Fibroblast of skin of scalp (primary cell): ENCODE measurements at regions not wholly inside any gene's neighbourhood (a gene's known extent, or its start where the extent isn't known, plus 50 kb on each side); places are given as distances from the start of the nearest gene placed in this dataset.
"Not testable (repeated sequence)": the region's sequence is repeated elsewhere in the genome, so short reads cannot be mapped to it uniquely, and the experiment has no call there.

Experiments used
- DNase-seq: peaks from one replicate; pipeline ENCODE4 v3.0.0-alpha.2; 2013

- DNase-seq = no peak
Observed at GRCh38 chr17:52532373-52532772, 373.9 kb upstream of the CA10 start.

- DNase-seq = no peak
Observed at GRCh38 chr17:52524096-52524637, 365.7 kb upstream of the CA10 start.

GRCh38 chr17:52517176-52517575 lies 358.7 kb upstream of the CA10 start:
- no peak for DNase-seq

- DNase-seq = no peak
Observed at GRCh38 chr17:52515927-52516326, 357.4 kb upstream of the CA10 start.

GRCh38 chr17:52505601-52506000 lies 347.1 kb upstream of the CA10 start:
- DNase-seq = no peak

- DNase-seq = no peak
Observed at GRCh38 chr17:52504081-52504480, 345.6 kb upstream of the CA10 start.

- no peak for DNase-seq
Observed at GRCh38 chr17:52495646-52496045, 337.1 kb upstream of the CA10 start.

- no peak for DNase-seq
Observed at GRCh38 chr17:52482271-52482670, 323.8 kb upstream of the CA10 start.

- no peak for DNase-seq
Observed at GRCh38 chr17:52477824-52478699, 319.5 kb upstream of the CA10 start.

GRCh38 chr17:52476638-52477313 lies 318.3 kb upstream of the CA10 start:
- DNase-seq = no peak

GRCh38 chr17:52470553-52470952 lies 312.0 kb upstream of the CA10 start:
- no peak for DNase-seq

- no peak for DNase-seq
Observed at GRCh38 chr17:52465407-52465806, 306.9 kb upstream of the CA10 start.

GRCh38 chr17:52451294-52451861 lies 292.9 kb upstream of the CA10 start:
- DNase-seq = no peak

GRCh38 chr17:52442350-52442749 lies 283.8 kb upstream of the CA10 start:
- no peak for DNase-seq

- no peak for DNase-seq
Observed at GRCh38 chr17:52420555-52421078, 262.1 kb upstream of the CA10 start.

GRCh38 chr17:52419229-52419641 lies 260.7 kb upstream of the CA10 start:
- no peak for DNase-seq

- DNase-seq = no peak
Observed at GRCh38 chr17:52410781-52411180, 252.3 kb upstream of the CA10 start.

- not testable (repeated sequence) for DNase-seq
Observed at GRCh38 chr17:52409222-52409621, 250.7 kb upstream of the CA10 start.

GRCh38 chr17:52395308-52395707 lies 236.8 kb upstream of the CA10 start:
- DNase-seq = no peak

GRCh38 chr17:52390422-52390821 lies 231.9 kb upstream of the CA10 start:
- DNase-seq = no peak

- DNase-seq = no peak
Observed at GRCh38 chr17:52389632-52390031, 231.1 kb upstream of the CA10 start.

- no peak for DNase-seq
Observed at GRCh38 chr17:52388941-52389340, 230.4 kb upstream of the CA10 start.

GRCh38 chr17:52384695-52385094 lies 226.2 kb upstream of the CA10 start:
- no peak for DNase-seq
